ENCODE measurements at regions not wholly inside any gene's neighbourhood (a gene's known extent, or its start where the extent isn't known, plus 50 kb on each side); places are given as distances from the start of the nearest gene placed in this dataset.

DNA sequence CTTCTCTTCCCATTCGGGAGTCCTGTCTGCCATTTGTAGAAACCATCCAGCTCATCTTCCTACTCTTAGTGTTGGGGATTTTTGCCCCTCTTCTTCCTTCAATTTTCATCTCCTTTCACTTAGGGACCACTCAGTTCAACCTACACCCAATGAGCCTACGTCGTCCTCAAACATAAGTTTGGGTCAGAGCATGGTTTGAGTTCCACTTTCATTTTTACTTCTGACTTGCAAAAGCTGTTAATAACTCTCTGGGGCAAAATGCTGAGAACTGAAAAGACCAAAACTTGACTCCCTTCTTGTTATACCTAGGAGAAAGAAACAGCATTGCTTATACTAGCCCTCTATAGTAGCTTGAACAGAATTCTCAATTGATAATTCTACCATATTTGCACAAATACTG, 381.5 kb upstream of the MPDZ start:
- TF ChIP-seq, protein P1, sequence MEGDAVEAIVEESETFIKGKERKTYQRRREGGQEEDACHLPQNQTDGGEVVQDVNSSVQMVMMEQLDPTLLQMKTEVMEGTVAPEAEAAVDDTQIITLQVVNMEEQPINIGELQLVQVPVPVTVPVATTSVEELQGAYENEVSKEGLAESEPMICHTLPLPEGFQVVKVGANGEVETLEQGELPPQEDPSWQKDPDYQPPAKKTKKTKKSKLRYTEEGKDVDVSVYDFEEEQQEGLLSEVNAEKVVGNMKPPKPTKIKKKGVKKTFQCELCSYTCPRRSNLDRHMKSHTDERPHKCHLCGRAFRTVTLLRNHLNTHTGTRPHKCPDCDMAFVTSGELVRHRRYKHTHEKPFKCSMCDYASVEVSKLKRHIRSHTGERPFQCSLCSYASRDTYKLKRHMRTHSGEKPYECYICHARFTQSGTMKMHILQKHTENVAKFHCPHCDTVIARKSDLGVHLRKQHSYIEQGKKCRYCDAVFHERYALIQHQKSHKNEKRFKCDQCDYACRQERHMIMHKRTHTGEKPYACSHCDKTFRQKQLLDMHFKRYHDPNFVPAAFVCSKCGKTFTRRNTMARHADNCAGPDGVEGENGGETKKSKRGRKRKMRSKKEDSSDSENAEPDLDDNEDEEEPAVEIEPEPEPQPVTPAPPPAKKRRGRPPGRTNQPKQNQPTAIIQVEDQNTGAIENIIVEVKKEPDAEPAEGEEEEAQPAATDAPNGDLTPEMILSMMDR (conservative IDR thresholded peaks at IDR 0.05; ENCODE audit: low read length), result no peak
- TF ChIP-seq EZH2phosphoT487 (IDR thresholded peaks at IDR 0.05; ENCODE audit: borderline replicate concordance, low read depth, low read length), result no peak

Measured in OCI-LY7 (cell line).